Neural cell (in vitro differentiated cells): ENCODE measurements at regions not wholly inside any gene's neighbourhood (a gene's known extent, or its start where the extent isn't known, plus 50 kb on each side); places are given as distances from the start of the nearest gene placed in this dataset.

Experiments
- H2AFZ ChIP-seq: fragments of 200-600, 300-800 bp; sonication (generic), shearing (Covaris generic); 2 replicates; pipeline ENCODE4 v1.6.0; 2014; ENCODE audit warnings: low read depth, mild to moderate bottlenecking, antibody characterized with exemption, low read length, moderate library complexity
- H3F3A ChIP-seq: fragments of 200-600 bp; shearing (Covaris generic); 2 replicates; pipeline ENCODE4 v1.6.1; 2016; ENCODE audit warnings: mild to moderate bottlenecking, moderate library complexity, mixed read lengths, antibody characterized with exemption, low read length; ENCODE audit not compliant: insufficient read depth, poor library complexity, severe bottlenecking
- H3K27ac ChIP-seq: fragments of 200-600, 300-800 bp; sonication (generic), shearing (Covaris generic); 2 replicates; pipeline ENCODE4 v1.5.1; 2014; ENCODE audit warnings: mild to moderate bottlenecking, low read length, moderate library complexity
- H3K27me3 ChIP-seq: fragments of 300-800, 200-600 bp; sonication (generic), shearing (Covaris generic); 2 replicates; pipeline ENCODE4 v1.6.0; 2014; ENCODE audit warnings: mild to moderate bottlenecking, low read depth, low read length, moderate library complexity; ENCODE audit not compliant: insufficient read depth
- H3K36me3 ChIP-seq: fragments of 300-800, 200-600 bp; sonication (generic), shearing (Covaris generic); 2 replicates; pipeline ENCODE4 v1.5.1; 2014; ENCODE audit warnings: mild to moderate bottlenecking, antibody characterized with exemption, low read length, moderate library complexity; ENCODE audit not compliant: insufficient read depth
- H3K4me2 ChIP-seq: fragments of 300-800, 200-600 bp; sonication (generic), shearing (Covaris generic); 2 replicates; pipeline ENCODE4 v1.6.0; 2014; ENCODE audit warnings: mild to moderate bottlenecking, low read length
- H3K4me3 ChIP-seq: fragments of 300-800, 200-600 bp; sonication (generic), shearing (Covaris generic); 2 replicates; pipeline ENCODE4 v1.5.1; 2014; ENCODE audit warnings: mild to moderate bottlenecking, low read length, moderate library complexity
- H3K79me2 ChIP-seq: fragments of 200-600 bp; shearing (Covaris generic); replicated peaks from 2 replicates; pipeline ENCODE4 v1.6.0; 2014; ENCODE audit warnings: mild to moderate bottlenecking, low read length, moderate library complexity; ENCODE audit not compliant: insufficient read depth
- H3K9ac ChIP-seq: fragments of 300-800, 200-600 bp; sonication (generic), shearing (Covaris generic); 2 replicates; pipeline ENCODE4 v1.6.1; 2016; ENCODE audit warnings: mild to moderate bottlenecking, low read length, mixed read lengths
- H3K9me2 ChIP-seq: fragments of 200-600 bp; shearing (Covaris generic); 2 replicates; pipeline ENCODE4 v1.6.1; 2016; ENCODE audit warnings: mild to moderate bottlenecking, low read length, mixed read lengths; ENCODE audit not compliant: insufficient read depth
- H3K9me3 ChIP-seq: fragments of 200-600, 300-800 bp; sonication (generic), shearing (Covaris generic); 2 replicates; pipeline ENCODE4 v1.6.1; 2016; ENCODE audit warnings: mild to moderate bottlenecking, mixed run types, low read length, moderate library complexity, mixed read lengths
- H4K20me1 ChIP-seq: fragments of 200-600 bp; shearing (Covaris generic); 2 replicates; pipeline ENCODE4 v1.6.1; 2016; ENCODE audit warnings: mild to moderate bottlenecking, mixed run types; ENCODE audit not compliant: insufficient read depth
- EP300 ChIP-seq: fragments of 450-650 bp; conservative IDR thresholded peaks from 2 replicates; pipeline ENCODE4 v1.6.1; 2014; ENCODE audit warnings: antibody characterized with exemption, mild to moderate bottlenecking, moderate library complexity; ENCODE audit not compliant: poor library complexity, severe bottlenecking
- EZH2 ChIP-seq: fragments of 200-600, 300-800 bp; shearing (Covaris generic), sonication (generic); IDR thresholded peaks from 2 replicates; pipeline ENCODE4 v1.6.1; 2014; ENCODE audit warnings: antibody characterized with exemption, low read length, borderline replicate concordance, mild to moderate bottlenecking; ENCODE audit not compliant: insufficient read depth, poor library complexity, severe bottlenecking
- MXI1 ChIP-seq: fragments of 450-650 bp; conservative IDR thresholded peaks from 2 replicates; pipeline ENCODE4 v1.6.1; 2014; ENCODE audit warnings: antibody characterized with exemption, mild to moderate bottlenecking; ENCODE audit not compliant: poor library complexity, severe bottlenecking
- POLR2AphosphoS5 ChIP-seq: IDR thresholded peaks from 2 replicates; pipeline ENCODE4 v1.6.1; 2012
- RAD21 ChIP-seq: fragments of 450-650 bp; conservative IDR thresholded peaks from 2 replicates; pipeline ENCODE4 v1.6.1; 2014; ENCODE audit warnings: antibody characterized with exemption, mild to moderate bottlenecking, moderate library complexity
- SMC3 ChIP-seq: fragments of 450-650 bp; conservative IDR thresholded peaks from 2 replicates; pipeline ENCODE4 v1.6.1; 2014; ENCODE audit warnings: antibody characterized with exemption, mild to moderate bottlenecking, moderate library complexity; ENCODE audit not compliant: poor library complexity
- TAF1 ChIP-seq: IDR thresholded peaks from 2 replicates; pipeline ENCODE4 v1.6.1; 2012; ENCODE audit warnings: low read depth
- TF ChIP-seq, protein P1 (sequence below): IDR thresholded peaks from 2 replicates; pipeline ENCODE4 v1.6.1; 2012; ENCODE audit warnings: borderline replicate concordance
- TF ChIP-seq, protein P2 (sequence below): fragments of 450-650 bp; IDR thresholded peaks from 2 replicates; pipeline ENCODE4 v1.5.1; 2014; ENCODE audit warnings: antibody characterized with exemption, mild to moderate bottlenecking, moderate library complexity; ENCODE audit not compliant: poor library complexity, severe bottlenecking

DNA sequence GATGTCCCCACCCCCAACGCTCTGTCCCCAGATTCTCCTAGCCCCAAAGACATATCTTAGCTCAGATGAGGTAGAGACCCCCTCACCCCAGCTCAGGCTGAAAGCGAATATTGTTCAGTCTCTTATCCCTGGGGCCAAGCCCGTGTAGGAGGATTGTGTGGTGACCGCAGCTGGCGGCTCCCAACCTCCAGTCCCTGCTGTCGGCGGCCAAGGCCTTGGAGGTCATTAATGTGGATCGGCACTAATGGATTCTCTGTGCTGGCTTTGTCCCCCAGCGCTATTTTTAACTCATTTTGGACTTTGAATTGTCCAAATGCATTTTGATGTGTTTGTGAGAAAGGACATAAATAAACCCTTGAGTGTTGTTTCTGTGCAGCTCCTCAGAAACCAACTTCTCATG, 124.2 kb downstream of the UQCRFS1 start:
- no peaks in the 10 kb centered on the region for H4K20me1 ChIP-seq
- H3K27ac ChIP-seq: no peak overlapping the region
- H2AFZ ChIP-seq: no peak overlapping the region
- no peak overlapping the region for H3K4me2 ChIP-seq
- no peaks in the 10 kb centered on the region for H3K27me3 ChIP-seq
- H3K79me2 ChIP-seq: no peaks in the 10 kb centered on the region
- H3K9ac ChIP-seq: no peak overlapping the region
- TF ChIP-seq, protein P1, sequence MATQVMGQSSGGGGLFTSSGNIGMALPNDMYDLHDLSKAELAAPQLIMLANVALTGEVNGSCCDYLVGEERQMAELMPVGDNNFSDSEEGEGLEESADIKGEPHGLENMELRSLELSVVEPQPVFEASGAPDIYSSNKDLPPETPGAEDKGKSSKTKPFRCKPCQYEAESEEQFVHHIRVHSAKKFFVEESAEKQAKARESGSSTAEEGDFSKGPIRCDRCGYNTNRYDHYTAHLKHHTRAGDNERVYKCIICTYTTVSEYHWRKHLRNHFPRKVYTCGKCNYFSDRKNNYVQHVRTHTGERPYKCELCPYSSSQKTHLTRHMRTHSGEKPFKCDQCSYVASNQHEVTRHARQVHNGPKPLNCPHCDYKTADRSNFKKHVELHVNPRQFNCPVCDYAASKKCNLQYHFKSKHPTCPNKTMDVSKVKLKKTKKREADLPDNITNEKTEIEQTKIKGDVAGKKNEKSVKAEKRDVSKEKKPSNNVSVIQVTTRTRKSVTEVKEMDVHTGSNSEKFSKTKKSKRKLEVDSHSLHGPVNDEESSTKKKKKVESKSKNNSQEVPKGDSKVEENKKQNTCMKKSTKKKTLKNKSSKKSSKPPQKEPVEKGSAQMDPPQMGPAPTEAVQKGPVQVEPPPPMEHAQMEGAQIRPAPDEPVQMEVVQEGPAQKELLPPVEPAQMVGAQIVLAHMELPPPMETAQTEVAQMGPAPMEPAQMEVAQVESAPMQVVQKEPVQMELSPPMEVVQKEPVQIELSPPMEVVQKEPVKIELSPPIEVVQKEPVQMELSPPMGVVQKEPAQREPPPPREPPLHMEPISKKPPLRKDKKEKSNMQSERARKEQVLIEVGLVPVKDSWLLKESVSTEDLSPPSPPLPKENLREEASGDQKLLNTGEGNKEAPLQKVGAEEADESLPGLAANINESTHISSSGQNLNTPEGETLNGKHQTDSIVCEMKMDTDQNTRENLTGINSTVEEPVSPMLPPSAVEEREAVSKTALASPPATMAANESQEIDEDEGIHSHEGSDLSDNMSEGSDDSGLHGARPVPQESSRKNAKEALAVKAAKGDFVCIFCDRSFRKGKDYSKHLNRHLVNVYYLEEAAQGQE: no peak
- no peak for TF ChIP-seq MXI1
- no peak for TF ChIP-seq TAF1
- no peak for TF ChIP-seq RAD21
- TF ChIP-seq EP300: no peak
- no peak for TF ChIP-seq POLR2AphosphoS5
- TF ChIP-seq, protein P2, sequence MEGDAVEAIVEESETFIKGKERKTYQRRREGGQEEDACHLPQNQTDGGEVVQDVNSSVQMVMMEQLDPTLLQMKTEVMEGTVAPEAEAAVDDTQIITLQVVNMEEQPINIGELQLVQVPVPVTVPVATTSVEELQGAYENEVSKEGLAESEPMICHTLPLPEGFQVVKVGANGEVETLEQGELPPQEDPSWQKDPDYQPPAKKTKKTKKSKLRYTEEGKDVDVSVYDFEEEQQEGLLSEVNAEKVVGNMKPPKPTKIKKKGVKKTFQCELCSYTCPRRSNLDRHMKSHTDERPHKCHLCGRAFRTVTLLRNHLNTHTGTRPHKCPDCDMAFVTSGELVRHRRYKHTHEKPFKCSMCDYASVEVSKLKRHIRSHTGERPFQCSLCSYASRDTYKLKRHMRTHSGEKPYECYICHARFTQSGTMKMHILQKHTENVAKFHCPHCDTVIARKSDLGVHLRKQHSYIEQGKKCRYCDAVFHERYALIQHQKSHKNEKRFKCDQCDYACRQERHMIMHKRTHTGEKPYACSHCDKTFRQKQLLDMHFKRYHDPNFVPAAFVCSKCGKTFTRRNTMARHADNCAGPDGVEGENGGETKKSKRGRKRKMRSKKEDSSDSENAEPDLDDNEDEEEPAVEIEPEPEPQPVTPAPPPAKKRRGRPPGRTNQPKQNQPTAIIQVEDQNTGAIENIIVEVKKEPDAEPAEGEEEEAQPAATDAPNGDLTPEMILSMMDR: no peak
- TF ChIP-seq SMC3: no peak
- TF ChIP-seq EZH2: no peak
- no peak overlapping the region for H3K4me3 ChIP-seq
- H3K36me3 ChIP-seq: no peaks in the 10 kb centered on the region
- no peaks in the 10 kb centered on the region for H3F3A ChIP-seq
- H3K9me2 ChIP-seq: no peaks in the 10 kb centered on the region
- no peaks in the 10 kb centered on the region for H3K9me3 ChIP-seq

DNA sequence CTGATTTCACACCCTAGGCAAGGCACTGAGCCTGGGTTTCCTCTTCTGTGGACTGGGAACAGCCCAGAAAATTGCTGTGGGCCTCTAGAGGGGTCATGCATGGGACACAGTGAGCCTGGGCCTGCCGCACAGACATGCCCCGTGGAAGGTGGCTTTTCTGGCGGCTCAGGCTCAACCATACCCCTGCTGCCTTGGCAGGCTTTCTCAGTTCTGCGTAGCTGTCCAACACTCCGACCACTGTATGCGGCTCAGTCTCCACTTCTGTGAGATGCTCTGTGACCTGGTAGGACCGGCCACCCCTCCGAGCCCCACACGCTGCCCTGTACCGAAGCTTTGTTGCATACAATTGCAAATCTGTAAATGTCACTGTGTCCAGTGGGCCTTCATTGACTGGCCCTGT, 126.3 kb downstream of the UQCRFS1 start:
- no peaks in the 10 kb centered on the region for H4K20me1 ChIP-seq
- no peaks in the 10 kb centered on the region for H3F3A ChIP-seq
- H3K9me2 ChIP-seq: no peaks in the 10 kb centered on the region
- TF ChIP-seq, protein P1: no peak
- TF ChIP-seq EZH2: no peak
- no peak overlapping the region for H3K4me3 ChIP-seq
- H3K4me2 ChIP-seq: no peak overlapping the region
- no peak overlapping the region for H2AFZ ChIP-seq
- H3K9me3 ChIP-seq: no peaks in the 10 kb centered on the region
- no peak overlapping the region for H3K27ac ChIP-seq
- no peaks in the 10 kb centered on the region for H3K36me3 ChIP-seq
- no peaks in the 10 kb centered on the region for H3K27me3 ChIP-seq
- no peak overlapping the region for H3K9ac ChIP-seq
- no peaks in the 10 kb centered on the region for H3K79me2 ChIP-seq
